PFSK-1 (cell line): ENCODE measurements at regions not wholly inside any gene's neighbourhood (a gene's known extent, or its start where the extent isn't known, plus 50 kb on each side); places are given as distances from the start of the nearest gene placed in this dataset.

Experiments
- FOXP2 ChIP-seq: optimal IDR thresholded peaks from 2 replicates; pipeline ENCODE3; 2011; ENCODE audit warnings: borderline replicate concordance, control low read depth, inconsistent platforms; ENCODE audit not compliant: insufficient read depth; ENCODE audit errors: extremely low read length, extremely low read depth
- POLR2AphosphoS5 ChIP-seq: IDR thresholded peaks from 2 replicates; pipeline ENCODE4 v1.6.1; 2012; ENCODE audit warnings: low read depth, mild to moderate bottlenecking, control low read depth, low read length, moderate library complexity

GRCh38 chr16:72569677-72570076 lies 397.7 kb upstream of the PMFBP1 start:
- TF ChIP-seq POLR2AphosphoS5 (no peak), FOXP2 (no peak)
